GM12892 (cell line): ENCODE measurements at regions not wholly inside any gene's neighbourhood (a gene's known extent, or its start where the extent isn't known, plus 50 kb on each side); places are given as distances from the start of the nearest gene placed in this dataset.
"Not testable (repeated sequence)": the region's sequence is repeated elsewhere in the genome, so short reads cannot be mapped to it uniquely, and the experiment has no call there.

Experiments
- POLR2A ChIP-seq: IDR thresholded peaks from 2 replicates; pipeline ENCODE4 v1.6.1; 2011; ENCODE audit warnings: low read depth, low read length, control low read depth
- POLR2AphosphoS5 ChIP-seq: IDR thresholded peaks from 2 replicates; pipeline ENCODE4 v1.6.1; 2011; ENCODE audit warnings: low read depth, low read length, control low read depth
- TAF1 ChIP-seq: IDR thresholded peaks from 2 replicates; pipeline ENCODE4 v1.6.1; 2011; ENCODE audit warnings: low read depth, mild to moderate bottlenecking, control low read depth, low read length, borderline replicate concordance

- not testable (repeated sequence) for TF ChIP-seq POLR2AphosphoS5, POLR2A, TAF1
Observed at GRCh38 chr21:10431995-10432394, 89.4 kb upstream of the TPTE start.
